ENCODE measurements at regions not wholly inside any gene's neighbourhood (a gene's known extent, or its start where the extent isn't known, plus 50 kb on each side); places are given as distances from the start of the nearest gene placed in this dataset.
"Not testable (repeated sequence)": the region's sequence is repeated elsewhere in the genome, so short reads cannot be mapped to it uniquely, and the experiment has no call there.

- intact Hi-C loops (cut with DNase I): loop anchor here in 2 of 10 donors (10.0 kb wide), 1 partner anchor 73 kb away; the partner anchor contains the start of gene RASGRP1 (in 2 of the 2)
- 46 to 94% methylated on average over 2 of the region's 2 CpGs for WGBS, 2 donors
- TF ChIP-seq CTCF (IDR thresholded peaks at IDR 0.05): no peak
- Histone ChIP-seq H3K4me3 (no peak overlapping the region), H3K36me3 (no peaks in the 10 kb centered on the region), H3K9me3 (no peaks in the 10 kb centered on the region), H3K27me3 (no peaks in the 10 kb centered on the region), H3K4me1 (no peaks in the 10 kb centered on the region), H3K27ac (no peak overlapping the region)
- ATAC-seq: no peak
- no peak for DNase-seq
Observed at GRCh38 chr15:38638126-38638525, 73.5 kb upstream of the RASGRP1 start.

GRCh38 chr15:38638811-38639210 is 74.2 kb upstream of the RASGRP1 start:
- H3K9me3 ChIP-seq: peaks cover 0 to 4% (median 0%) of the 10 kb centered on the region in 11 donors
- DNase-seq (no peak), ATAC-seq (no peak)
- no peak overlapping the region for H3K27ac ChIP-seq
- 91 to 94% methylated on average over 4 of the region's 4 CpGs for WGBS, 2 donors
- no peaks in the 10 kb centered on the region for H3K27me3 ChIP-seq
- intact Hi-C loops (cut with DNase I): loop anchor here in 2 of 10 donors (10.0 kb wide), 1 partner anchor 74 kb away; the partner anchor contains the start of gene RASGRP1 (in 2 of the 2)
- H3K4me1 ChIP-seq: no peaks in the 10 kb centered on the region
- no peaks in the 10 kb centered on the region for H3K36me3 ChIP-seq
- no peak overlapping the region for H3K4me3 ChIP-seq
- no peak for TF ChIP-seq CTCF (IDR thresholded peaks at IDR 0.05)

GRCh38 chr15:38642689-38643270 is 78.2 kb upstream of the RASGRP1 start:
- Histone ChIP-seq H3K4me1 (no peaks in the 10 kb centered on the region), H3K27ac (no peak overlapping the region), H3K27me3 (peaks cover 0 to 10% (median 0%) of the 10 kb centered on the region in 7 donors), H3K9me3 (peaks cover 0 to 17% (median 5%) of the 10 kb centered on the region in 11 donors), H3K4me3 (no peak overlapping the region), H3K36me3 (no peaks in the 10 kb centered on the region)
- no peak for TF ChIP-seq CTCF (IDR thresholded peaks at IDR 0.05)
- no peak for DNase-seq
- intact Hi-C loops (cut with DNase I): loop anchor here in 1 of 10 donors (10.0 kb wide), 1 partner anchor 88 kb away; no protein-coding TSS in a partner anchor
- no peak for ATAC-seq
- WGBS, 2 donors: 70 to 77% methylated on average over 3 of the region's 3 CpGs

GRCh38 chr15:38644353-38644752 is 79.7 kb upstream of the RASGRP1 start:
- H3K27me3 ChIP-seq, H3K4me3 ChIP-seq, H3K27ac ChIP-seq, H3K4me1 ChIP-seq, ATAC-seq, H3K36me3 ChIP-seq, DNase-seq: not testable (repeated sequence)
- peaks cover 0 to 17% (median 5%) of the 10 kb centered on the region in 11 donors for H3K9me3 ChIP-seq
- intact Hi-C loops (cut with DNase I): loop anchor here in 1 of 10 donors (10.0 kb wide), 1 partner anchor 90 kb away; no protein-coding TSS in a partner anchor
- WGBS, 2 donors: 93 to 95% methylated on average over 3 of the region's 3 CpGs

- no peak for ATAC-seq
- WGBS, 2 donors: 81 to 86% methylated on average over 3 of the region's 3 CpGs
- H3K27ac ChIP-seq: no peak overlapping the region
- TF ChIP-seq CTCF (IDR thresholded peaks at IDR 0.05): no peak
- peaks cover 0 to 17% (median 6%) of the 10 kb centered on the region in 11 donors for H3K9me3 ChIP-seq
- DNase-seq: no peak
- H3K36me3 ChIP-seq: no peaks in the 10 kb centered on the region
- intact Hi-C loops (cut with DNase I): loop anchor here in 2 of 10 donors (5.0 to 10.0 kb wide), 2 partner anchors 84 to 92 kb away; partner anchors contain the start of gene RASGRP1 (in 1 of the 2)
- peaks cover 0 to 10% (median 0%) of the 10 kb centered on the region in 7 donors for H3K27me3 ChIP-seq
- H3K4me1 ChIP-seq: peaks cover 0 to under 1% (median 0%) of the 10 kb centered on the region in 9 donors
- no peak overlapping the region for H3K4me3 ChIP-seq
Observed at GRCh38 chr15:38646716-38647115, 82.1 kb upstream of the RASGRP1 start.

All from heart right ventricle (tissue), 16 donors.